Stimulated activated CD8-positive, alpha-beta memory T cell treated with anti-CD3 and anti-CD28 coated beads, Interleukin-12 subunit alpha, Interleukin-12 subunit beta, amount 100 ng/mL, for 24 hours (primary cell): ENCODE measurements at regions not wholly inside any gene's neighbourhood (a gene's known extent, or its start where the extent isn't known, plus 50 kb on each side); places are given as distances from the start of the nearest gene placed in this dataset.
"Not testable (repeated sequence)": the region's sequence is repeated elsewhere in the genome, so short reads cannot be mapped to it uniquely, and the experiment has no call there.

Experiments
- DNase-seq: peaks from one replicate; pipeline ENCODE4 v3.0.0-alpha.2; 2020; ENCODE audit errors: extremely low read depth

DNA sequence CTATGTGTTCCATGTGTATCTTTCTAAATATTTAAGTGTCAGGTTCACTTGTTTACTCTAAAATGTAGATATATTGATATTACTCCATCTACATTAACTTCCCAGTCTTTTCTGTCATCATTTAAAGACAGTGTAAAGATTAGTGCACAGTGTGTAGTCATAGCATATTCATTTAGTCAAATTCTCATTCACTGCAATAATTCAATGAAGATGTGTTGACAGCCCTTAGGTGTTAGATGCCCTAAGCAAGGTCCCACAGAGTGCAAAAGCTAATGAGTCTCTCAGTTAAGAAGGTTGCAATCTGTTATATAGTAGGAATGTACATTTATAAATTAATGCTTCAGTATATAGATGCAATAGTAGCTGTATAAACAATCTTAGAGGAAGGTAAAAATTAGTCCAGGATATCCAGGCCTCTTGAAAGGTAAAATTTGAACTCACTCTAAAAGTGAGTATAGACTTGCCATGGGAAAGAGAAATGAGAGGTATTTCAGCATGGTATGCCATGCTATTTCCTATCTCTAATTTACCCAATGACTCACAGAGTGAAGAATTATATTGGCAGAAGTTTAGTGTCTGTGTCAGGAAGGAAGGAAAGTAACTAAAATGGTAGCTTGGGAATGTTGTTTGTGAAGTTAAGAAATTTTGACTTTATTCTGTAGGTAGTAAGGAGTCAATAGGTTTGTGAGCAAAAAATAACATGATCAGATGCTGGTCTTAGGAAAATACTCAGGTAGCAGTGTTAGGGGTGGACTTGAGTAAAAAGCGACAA, 969.9 kb upstream of the CITED2 start:
- DNase-seq: no peak

DNA sequence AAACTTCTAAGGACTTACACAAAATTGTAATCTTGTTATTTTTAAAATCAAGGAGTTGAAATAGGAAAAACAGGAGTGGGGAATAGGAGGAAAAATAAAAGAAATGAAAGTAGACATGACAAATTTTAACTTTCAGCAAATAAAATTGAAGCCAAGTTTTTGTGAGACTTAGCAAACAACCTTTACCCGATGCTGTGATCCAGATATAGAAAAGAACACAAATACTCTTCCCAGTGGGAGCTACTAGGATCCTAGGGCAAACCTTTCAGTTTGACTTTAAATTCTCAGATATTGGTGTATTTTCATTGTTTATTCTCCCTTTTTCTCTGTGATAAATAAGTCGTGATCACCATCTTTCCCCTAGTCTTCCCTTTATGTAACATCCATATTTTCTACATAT, 968.7 kb upstream of the CITED2 start:
- no peak for DNase-seq

DNA sequence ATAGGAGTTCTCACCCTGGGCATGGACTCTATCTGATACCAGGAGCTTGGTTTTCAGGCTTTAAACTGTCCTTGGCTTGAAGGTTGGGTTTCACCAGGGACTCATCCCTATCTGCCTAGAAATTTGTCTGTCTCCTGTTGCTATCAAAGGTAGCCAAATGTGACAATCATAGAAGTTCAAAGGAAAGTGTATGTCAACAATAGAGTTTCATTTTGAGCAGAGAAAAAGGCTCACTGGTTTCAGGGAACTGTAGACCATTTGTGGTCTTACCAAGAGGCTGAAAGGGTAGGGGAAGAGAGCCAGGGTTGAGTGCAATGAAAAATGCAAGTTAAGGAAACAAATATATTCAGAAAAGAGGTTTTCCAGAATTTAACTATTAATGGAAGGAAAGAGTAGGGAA, 966.8 kb upstream of the CITED2 start:
- DNase-seq: no peak

DNA sequence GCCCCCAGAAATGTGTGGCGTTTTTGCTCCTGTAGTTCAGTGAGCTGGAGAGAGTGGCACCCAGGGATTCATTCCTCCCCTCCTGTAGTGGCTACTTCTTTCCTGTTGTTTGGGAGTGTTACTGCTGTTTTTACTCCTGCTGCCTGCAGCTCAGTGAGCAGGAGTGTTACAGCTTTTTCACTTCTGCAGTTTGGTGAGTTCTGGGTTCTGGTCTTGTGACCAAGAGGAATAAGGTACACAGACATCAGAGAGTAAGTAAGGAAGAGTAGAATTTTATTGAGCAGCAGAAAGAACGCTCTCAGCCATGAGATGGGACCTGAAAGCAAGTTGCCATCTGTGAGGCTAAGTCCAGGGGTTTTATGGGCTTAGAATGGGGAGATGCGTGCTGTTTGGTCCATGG, 966.3 kb upstream of the CITED2 start:
- DNase-seq: no peak

DNA sequence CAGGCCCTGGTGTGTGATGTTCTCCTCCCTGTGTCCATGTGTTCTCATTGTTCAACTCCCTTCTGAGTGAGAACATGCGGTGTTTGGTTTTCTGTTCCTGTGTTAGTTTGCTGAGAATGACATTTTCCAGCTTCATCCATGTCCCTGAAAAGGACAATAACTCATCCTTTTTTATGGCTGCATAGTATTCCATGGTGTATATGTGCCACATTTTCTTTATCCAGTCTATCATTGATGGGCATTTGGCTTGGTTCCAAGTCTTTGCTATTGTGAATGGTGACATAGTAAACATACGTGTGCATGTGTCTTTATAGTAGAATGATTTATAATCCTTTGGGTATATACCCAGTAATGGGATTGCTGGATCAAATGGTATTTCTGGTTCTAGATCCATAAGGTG, 964.6 kb upstream of the CITED2 start:
- DNase-seq: not testable (repeated sequence)

DNA sequence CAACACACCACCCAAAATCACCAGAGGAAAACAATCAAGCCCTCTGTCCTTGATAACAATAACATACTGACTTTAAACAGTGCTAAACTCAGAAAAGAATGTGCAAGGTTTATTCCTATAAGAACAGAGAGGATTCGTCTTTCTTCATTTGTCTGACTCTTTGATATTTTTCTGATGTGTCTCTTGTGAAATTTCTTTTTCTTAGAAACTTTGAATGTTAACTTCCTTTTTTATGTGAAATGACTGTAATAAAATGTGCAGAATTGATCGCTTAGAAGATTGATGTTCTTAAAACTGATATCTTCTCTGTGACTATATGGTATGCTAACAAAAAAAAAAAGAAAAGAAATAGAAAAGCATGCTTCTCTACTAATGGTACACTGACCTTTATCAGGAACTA, 947.4 kb upstream of the CITED2 start:
- DNase-seq: no peak

DNA sequence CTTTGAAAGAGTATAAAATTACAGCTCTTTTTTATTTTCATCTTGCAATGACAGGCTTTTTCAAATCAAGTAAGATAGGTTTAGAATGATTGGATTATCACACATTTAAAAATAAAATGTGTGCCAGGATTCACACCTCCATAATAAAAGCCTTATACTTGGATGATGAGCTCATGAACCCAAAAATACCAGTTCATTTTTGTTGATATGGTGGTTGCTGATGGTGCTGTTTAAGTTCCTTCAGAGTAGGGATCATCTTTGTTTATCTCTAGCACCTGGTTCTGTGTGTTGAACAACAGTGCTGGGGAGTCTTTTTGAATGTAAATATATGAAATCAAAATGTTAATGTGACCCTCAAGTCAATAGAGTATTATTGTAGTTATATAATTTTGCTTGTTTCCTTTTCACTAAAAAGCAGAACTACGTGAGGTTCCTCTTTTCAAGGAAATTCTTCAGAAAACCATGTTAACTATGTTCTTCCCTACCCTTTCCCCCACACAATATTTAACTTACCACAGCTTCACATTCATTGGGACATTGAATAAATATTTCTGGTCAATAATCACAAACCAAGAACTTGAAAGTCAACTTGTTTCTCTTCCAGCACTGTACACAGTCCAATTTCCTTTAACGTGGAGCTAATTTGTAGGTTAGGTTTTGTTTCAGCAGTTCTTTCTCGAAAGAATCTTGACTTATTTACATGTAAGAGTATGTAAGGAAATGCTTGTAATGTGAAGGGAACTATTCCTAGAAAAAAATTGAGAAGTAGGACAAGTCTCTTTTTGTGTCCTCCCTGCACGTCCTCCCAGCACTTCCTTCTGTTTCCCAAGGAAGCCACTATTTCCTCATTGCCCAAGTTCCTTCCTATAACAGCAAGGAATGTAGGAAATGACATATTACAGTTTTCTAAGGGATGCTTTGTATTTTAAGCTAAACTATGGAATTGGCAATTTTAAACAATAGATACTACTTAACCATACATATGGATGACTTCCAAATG, 945.9 kb upstream of the CITED2 start:
- DNase-seq: no peak

DNA sequence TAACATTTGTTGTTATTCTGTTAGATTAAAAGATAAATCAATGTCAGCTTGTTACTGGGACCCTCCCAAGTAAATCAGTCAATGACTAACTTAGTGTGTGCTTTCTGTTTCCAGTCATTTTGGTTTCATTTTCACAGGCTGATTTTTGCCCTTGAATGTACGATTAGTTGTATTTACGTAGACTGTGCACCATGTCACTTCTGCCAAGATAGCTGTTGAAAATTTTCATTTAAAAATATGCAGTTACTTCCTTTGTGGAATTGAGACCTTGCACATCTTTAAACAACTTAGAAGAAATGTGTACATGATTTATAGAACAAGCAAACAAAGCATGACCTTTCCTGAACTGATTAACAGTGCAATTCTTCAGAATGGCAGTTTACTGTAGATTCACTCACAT, 944.8 kb upstream of the CITED2 start:
- DNase-seq: no peak

DNA sequence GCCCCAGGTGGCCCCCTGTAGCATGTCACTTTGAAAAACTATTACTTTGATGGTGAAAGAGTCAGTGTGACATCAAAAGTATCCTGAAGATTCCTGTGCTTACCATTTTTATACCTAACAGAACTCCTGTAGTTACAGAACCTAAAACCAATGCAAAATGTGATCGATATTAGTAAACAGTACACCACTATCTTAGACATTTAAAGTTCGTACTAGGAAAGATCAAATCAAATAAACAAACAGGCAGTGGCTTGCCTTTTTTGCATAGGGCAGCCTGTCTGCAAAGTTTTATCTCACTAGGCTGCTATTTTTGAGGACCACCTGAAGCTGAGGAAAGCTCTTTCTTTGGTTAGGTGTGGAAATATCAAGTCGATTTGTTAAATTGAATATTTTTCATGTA, 944.0 kb upstream of the CITED2 start:
- no peak for DNase-seq

DNA sequence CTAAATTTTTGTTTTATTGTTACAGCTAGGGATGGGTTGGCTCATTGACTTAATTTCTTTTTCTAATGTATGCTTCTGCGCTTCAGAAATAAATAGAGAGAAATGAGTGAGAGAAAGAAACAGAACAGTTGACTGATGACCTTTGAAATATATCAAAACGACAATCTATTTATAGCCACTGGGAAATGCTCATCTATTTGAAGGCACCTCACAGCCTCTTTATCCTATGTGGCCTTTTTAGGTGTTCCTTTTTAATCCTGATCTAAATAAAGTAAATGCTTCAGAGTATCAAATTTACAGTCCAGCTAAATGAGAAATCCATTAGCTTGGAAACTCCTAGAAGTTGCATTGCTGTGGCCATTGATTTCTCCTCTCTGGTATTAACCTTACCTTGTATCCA, 943.5 kb upstream of the CITED2 start:
- no peak for DNase-seq

DNA sequence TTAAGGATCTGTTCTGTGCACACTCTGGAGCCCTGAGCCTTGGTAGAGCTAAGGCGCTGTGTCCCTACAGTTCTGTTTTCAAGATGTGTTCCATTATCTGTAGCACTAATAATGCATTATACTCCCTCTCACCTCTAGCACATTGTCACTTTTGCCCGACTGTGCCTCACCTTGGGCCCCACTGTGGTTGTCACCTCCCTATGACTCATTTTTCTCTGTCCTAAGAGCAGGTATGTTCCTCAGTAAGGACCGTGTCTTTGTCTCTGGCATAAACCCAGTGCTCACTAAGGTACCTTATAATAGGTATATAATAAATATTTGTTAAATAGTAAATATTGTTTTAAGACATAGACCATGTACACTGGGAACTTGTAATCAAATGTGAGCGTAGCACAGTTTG, 942.5 kb upstream of the CITED2 start:
- no peak for DNase-seq

DNA sequence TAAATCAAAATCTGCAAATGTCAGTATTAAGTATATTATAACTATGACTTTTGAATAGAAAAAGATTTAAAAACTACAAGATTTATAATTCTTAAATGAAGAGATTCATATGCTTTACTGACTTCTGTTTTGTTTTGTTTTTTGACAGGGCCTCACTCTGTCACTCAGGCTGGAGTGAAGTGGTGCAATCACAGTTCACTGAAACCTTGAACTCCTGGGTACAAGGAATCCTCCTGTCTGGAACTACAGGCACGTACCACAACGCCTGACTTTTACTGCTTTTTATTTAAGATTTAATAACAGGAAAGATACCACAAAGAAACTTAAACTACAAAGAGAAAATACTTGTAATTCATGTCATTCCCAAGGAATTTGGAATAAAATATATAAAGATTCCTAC, 940.2 kb upstream of the CITED2 start:
- DNase-seq: no peak

DNA sequence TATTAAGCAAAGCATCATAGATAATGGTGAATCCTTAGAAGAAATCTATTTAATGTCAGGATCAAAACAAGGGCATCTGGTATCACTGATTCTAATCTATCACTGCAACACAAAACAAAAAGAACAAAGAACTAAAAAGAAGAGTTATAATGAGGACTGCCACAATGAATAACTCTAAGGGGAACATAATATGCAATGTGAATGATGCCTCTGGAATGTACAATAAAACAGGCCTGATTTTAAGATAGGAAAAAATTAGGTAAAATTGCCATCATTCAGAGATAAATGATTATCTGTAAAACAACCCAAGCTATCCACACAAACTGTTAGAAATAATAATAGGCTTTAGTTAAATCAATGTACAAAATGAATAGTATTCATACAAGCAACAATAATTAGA, 936.7 kb upstream of the CITED2 start:
- no peak for DNase-seq

DNA sequence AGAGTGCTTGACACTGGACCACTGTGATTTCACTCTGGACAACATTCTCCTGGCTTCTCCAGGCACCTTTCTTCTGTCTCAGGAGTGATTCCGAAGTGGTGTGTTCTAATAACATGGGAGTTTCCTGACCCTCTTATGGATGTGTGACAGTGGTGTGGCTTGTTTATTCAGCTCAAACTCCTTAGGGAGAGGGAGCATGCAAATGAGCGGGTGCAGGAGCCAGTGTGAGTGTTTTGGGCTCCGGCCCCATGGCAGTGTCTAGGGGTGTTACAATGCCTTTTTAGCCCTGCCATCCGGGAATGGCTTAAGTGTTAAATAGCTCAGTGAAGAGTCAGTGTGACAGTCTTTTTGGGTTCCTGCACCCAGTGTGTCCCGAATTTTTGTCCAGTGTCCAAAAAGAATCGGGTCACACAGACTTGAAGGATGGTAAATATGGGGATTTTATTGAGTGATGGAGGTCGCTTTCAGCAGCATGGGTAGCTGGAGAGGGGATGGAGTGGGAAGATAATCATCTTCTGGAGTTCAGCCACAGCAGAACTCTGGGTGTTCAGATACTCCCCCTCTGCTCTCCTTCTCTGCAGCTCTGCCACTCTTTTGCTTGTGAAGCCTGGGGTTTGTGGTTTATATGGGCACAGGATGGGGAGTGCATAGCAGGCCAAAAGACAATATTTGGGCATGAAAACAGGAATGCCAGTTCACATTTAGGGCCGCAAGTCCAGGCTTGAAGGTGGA, 928.9 kb upstream of the CITED2 start:
- no peak for DNase-seq

DNA sequence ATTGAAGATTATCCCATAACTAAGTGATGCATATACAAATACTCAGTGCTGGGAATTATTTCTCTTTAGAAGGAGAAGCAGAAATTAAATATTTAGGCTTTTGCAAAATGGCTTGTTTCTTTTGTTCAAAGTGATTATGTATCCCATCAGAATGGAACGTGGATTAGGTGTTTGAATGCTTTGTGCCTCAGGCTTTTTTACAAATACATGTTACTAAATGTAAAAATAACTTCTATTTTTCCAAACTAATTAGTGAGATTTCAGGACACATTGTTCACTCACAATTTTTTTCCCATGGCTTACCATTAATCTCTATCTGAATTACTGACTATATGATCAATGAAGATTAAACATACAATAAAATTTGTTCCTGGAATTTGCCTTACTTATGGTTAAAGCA, 925.9 kb upstream of the CITED2 start:
- DNase-seq: no peak

DNA sequence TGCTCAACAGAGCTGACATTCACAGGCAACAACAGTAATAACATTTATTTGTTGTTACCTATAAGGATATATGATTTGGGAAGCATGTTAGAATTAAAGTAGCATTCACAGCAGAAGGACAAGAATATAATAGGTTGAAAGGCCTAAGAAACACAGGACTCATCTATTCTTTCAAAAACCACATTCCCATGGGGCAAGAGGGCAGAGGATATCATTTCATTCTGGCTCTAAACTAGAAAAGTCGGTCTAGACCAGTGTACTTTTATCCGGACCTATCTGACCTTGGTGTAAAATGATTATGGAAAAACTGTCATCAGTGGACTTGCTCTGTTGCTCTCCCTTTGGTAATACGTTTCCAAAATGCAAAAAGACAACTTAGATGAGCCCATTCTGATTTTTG, 914.7 kb upstream of the CITED2 start:
- no peak for DNase-seq

DNA sequence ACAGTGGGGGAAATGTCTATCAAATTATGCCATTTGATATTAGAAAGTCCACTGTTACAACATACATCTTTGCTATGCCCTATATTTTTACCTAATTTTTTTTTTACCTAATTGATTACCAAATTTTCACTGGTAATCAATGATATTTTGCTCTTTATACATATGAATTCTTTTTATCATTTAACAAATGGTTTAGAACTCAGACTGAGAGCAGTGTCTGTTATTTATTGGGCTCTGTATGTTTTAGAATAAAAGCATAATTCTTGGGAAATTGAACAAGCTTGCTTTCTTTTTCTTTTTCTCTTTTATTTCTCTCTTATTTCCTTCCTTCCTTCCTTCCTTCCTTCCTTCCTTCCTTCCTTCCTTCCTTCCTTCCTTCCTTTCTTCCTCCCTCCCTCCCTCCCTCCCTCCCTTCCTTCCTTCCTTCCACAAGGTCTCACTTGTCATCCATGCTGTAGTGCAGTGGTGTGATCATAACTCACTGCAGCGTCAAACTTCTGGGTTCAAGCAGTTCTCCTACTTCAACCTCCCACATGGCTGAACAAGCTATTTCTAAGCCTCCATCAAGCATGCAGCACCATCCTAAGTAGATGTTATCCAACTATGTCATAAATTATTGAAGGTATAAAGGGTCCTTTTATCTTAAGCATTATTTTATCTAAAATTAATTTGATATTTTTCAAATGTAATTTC, 911.7 kb upstream of the CITED2 start:
- DNase-seq: no peak

DNA sequence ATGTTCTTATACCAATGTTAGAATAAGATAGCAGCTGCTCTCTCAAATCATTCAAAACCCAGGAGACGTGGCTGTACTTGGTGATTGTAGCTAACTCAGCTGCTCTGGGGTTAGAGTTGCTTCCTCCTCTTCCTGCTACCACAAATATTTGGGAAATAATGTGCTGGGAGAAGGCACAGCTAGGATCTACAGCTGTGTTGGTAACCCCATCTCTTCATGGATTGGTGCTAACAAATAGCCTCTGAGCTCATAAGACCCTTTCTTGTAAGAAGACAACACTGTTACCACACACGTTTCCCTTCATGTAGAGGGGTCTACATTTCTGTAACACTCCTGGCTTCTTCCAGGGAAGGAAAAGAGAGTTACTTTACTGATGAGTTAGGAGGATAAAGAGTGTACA, 911.0 kb upstream of the CITED2 start:
- no peak for DNase-seq

DNA sequence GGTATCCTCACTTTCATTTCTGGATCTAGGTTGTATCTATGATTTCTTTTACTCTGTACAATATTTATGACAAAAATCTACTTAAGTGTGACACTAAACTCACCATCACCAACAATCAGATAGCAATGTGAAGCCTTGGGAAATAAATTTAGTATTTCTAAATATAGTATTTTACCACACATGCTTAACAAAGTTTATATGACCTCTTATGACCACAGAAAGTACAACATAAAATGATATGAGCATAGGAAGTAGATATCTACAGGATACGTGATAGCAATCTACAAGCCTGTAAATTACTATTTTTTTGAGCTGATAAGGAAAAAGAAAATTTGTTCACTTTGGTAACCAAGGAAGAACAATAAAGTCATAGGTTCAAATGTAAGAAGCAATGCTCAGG, 910.4 kb upstream of the CITED2 start:
- DNase-seq: no peak

DNA sequence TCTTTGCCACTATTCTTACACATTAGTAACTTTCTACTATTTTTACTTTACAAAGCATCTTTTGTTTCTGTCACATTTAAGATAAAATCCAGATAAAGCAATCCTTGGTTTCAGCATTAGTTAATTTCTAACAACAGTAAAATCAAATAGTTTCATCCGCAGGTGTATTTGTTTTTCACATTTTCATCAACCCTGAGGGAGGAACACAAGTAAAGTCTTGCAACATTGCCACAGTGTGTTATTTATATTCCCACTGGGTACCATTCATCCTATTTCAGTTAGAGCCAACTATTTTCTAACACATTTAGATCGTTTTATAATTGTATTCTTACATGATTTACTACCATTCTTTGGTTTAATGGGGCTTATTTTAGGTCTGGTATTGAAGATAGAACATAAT, 908.7 kb upstream of the CITED2 start:
- no peak for DNase-seq

DNA sequence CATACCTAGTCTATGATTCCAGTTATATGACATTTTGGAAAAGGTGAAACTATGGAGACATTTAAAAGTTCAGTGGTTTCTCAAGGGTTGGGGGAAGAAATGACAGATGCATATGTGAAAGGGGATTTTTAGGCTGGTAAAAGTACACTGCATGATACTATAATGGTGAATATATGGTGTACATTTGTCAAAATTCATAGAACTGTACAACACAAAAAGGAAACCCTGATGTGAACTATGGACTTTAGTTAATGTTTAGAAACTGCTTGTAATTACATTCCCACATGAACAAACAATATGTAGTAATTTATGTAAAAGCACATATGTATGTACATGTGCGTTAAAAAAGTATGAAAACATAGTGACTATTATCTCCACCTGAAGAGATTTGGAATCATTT, 907.3 kb upstream of the CITED2 start:
- no peak for DNase-seq

DNA sequence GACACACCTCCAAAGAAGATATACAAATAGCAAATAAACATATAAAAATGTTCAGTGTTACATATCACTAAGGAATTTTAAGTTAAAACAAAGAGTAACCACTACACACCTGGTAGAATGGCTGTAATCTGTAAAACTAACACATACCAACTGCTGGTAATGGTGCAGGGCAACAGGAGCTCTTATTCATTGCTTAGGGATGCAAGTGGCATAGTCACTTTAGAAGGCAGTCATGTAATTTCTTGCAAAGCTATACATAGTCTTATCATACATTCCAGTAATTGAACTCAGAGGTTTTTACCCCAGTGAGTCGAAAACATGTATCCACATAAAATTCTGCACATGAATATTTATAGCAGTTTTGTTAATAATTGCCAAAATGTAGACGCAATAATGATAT, 906.8 kb upstream of the CITED2 start:
- DNase-seq: no peak
